ENCODE measurements at regions not wholly inside any gene's neighbourhood (a gene's known extent, or its start where the extent isn't known, plus 50 kb on each side); places are given as distances from the start of the nearest gene placed in this dataset.
"Not testable (repeated sequence)": the region's sequence is repeated elsewhere in the genome, so short reads cannot be mapped to it uniquely, and the experiment has no call there.

DNA sequence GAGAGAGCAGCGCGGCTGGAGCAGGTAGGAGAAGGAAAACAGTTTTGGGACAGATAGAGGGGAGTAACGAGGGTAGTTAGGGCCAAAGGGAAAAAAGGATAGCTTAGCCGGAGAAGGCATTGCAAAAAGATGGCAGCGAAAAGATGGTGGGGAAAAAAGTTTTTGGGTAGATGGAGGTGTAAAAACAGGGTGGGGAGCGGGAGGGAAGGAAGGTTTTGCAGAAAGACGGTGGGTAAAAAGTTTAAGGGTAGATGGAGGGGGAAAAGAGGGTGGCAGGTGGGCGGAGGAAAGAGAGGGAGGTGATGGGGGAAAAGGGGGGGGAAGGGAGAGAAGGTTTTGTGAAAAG lies 174.2 kb downstream of the USP22 start:
- TF ChIP-seq, protein P1, sequence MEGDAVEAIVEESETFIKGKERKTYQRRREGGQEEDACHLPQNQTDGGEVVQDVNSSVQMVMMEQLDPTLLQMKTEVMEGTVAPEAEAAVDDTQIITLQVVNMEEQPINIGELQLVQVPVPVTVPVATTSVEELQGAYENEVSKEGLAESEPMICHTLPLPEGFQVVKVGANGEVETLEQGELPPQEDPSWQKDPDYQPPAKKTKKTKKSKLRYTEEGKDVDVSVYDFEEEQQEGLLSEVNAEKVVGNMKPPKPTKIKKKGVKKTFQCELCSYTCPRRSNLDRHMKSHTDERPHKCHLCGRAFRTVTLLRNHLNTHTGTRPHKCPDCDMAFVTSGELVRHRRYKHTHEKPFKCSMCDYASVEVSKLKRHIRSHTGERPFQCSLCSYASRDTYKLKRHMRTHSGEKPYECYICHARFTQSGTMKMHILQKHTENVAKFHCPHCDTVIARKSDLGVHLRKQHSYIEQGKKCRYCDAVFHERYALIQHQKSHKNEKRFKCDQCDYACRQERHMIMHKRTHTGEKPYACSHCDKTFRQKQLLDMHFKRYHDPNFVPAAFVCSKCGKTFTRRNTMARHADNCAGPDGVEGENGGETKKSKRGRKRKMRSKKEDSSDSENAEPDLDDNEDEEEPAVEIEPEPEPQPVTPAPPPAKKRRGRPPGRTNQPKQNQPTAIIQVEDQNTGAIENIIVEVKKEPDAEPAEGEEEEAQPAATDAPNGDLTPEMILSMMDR (IDR thresholded peaks at IDR 0.05 in 8 of 11, conservative IDR thresholded peaks at IDR 0.05 in 3 of 11) = not testable (repeated sequence)
- TF ChIP-seq POLR2A (IDR thresholded peaks at IDR 0.05) = not testable (repeated sequence)

All from spleen (tissue), 7 donors.